Panc1 (cell line): ENCODE measurements at regions not wholly inside any gene's neighbourhood (a gene's known extent, or its start where the extent isn't known, plus 50 kb on each side); places are given as distances from the start of the nearest gene placed in this dataset.
A peak's percentile ranks its signal among the peaks of the same experiment; 100 is the strongest.
"Not testable (repeated sequence)": the region's sequence is repeated elsewhere in the genome, so short reads cannot be mapped to it uniquely, and the experiment has no call there.

Experiments
- ATAC-seq: fragments of 200-7000 bp; cut with Tn5 transposase; 2 replicates; pipeline ENCODE4 v1.9.1; 2020; ENCODE audit warnings: mild to moderate bottlenecking, moderate library complexity
- BruUV-seq: library from RNA; stranded (reverse); fragments of 400-500 nt; replicated peaks from 2 replicates; lab custom pipeline; 2021; lab: Mats Ljungman, UMichigan
- CTCF ChIA-PET: fragments of 300-600 bp; sonication (Branson Sonifier 250); formaldehyde crosslinking; loops from one replicate; lab custom pipeline; 2022; ENCODE audit warnings: antibody characterized with exemption; lab: Charles Lee
- POLR2A ChIA-PET: fragments of 300-600 bp; sonication (Branson Sonifier 250); formaldehyde crosslinking; loops from one replicate; lab custom pipeline; 2022; ENCODE audit warnings: antibody characterized with exemption; lab: Charles Lee
- DNase-seq: peaks from one replicate; pipeline ENCODE4 v3.0.0-alpha.2; 2010; ENCODE audit warnings: low read depth, low spot score
- H3K27ac ChIP-seq: 2 replicates; pipeline ENCODE4 v1.5.1; 2011; ENCODE audit warnings: mild to moderate bottlenecking, low read length, inconsistent platforms
- H3K27me3 ChIP-seq: fragments of 200-500 bp; sonication (Bioruptor generic); 2 replicates; pipeline ENCODE4 v1.6.0; 2014; ENCODE audit warnings: low read length, inconsistent platforms; ENCODE audit not compliant: control insufficient read depth, insufficient read depth
- H3K36me3 ChIP-seq: fragments of 200-500 bp; sonication (Bioruptor generic); 2 replicates; pipeline ENCODE4 v1.5.1; 2014; ENCODE audit warnings: inconsistent platforms, mild to moderate bottlenecking, low read length, moderate library complexity; ENCODE audit not compliant: control insufficient read depth, insufficient read depth
- H3K4me1 ChIP-seq: 2 replicates; pipeline ENCODE4 v1.5.1; 2011; ENCODE audit warnings: inconsistent platforms, mild to moderate bottlenecking, low read length, moderate library complexity; ENCODE audit not compliant: control insufficient read depth, insufficient read depth
- H3K4me3 ChIP-seq, 2 experiments: 2 replicates each; pipeline ENCODE4 v1.5.1; 2011 to 2012; ENCODE audit warnings: low read depth in 2 of 2, low read length in 2 of 2, mild to moderate bottlenecking in 2 of 2, inconsistent platforms in 1 of 2, moderate library complexity in 1 of 2
- H3K9me3 ChIP-seq: fragments of 200-500 bp; sonication (Bioruptor generic); 2 replicates; pipeline ENCODE4 v1.5.1; 2014; ENCODE audit warnings: low read depth, mild to moderate bottlenecking, inconsistent platforms, low read length, moderate library complexity; ENCODE audit not compliant: control insufficient read depth, insufficient read depth
- POLR2AphosphoS5 ChIP-seq: IDR thresholded peaks from 2 replicates; pipeline ENCODE4 v1.6.1; 2012; ENCODE audit warnings: mild to moderate bottlenecking, low read depth, low read length, moderate library complexity
- SIN3A ChIP-seq: IDR thresholded peaks from 2 replicates; pipeline ENCODE4 v1.6.1; 2012; ENCODE audit warnings: low read depth, mild to moderate bottlenecking, low read length, moderate library complexity, borderline replicate concordance; ENCODE audit not compliant: insufficient read depth
- TCF7L2 ChIP-seq: IDR thresholded peaks from 2 replicates; pipeline ENCODE4 v1.6.1; 2011; ENCODE audit warnings: mild to moderate bottlenecking, low read depth, low read length, inconsistent platforms
- in situ Hi-C: cut with HindIII; loops from 2 replicates; pipeline ENCODE4 v1.10.0; 2016; ENCODE audit warnings: low sequenced_read_pairs, low pct_unique_long_range_greater_than_20kb
- intact Hi-C: fragments of 100-400 bp; cut with micrococcal nuclease; formaldehyde crosslinking; loops from one replicate; pipeline ENCODE4 v1.10.0; 2022; ENCODE audit not compliant: unreplicated experiment
- TF ChIP-seq, protein P1 (sequence below), 2 experiments: IDR thresholded peaks; 2 replicates each; pipeline ENCODE4 v1.6.1; 2011 to 2012; ENCODE audit warnings: low read depth in 2 of 2, control low read depth in 1 of 2, low read length in 1 of 2, mild to moderate bottlenecking in 1 of 2, moderate library complexity in 1 of 2; ENCODE audit not compliant: insufficient read depth in 1 of 2
- TF ChIP-seq, protein P2 (sequence below): fragments of 450-650 bp; IDR thresholded peaks from 2 replicates; pipeline ENCODE4 v1.5.1; 2017; ENCODE audit warnings: mild to moderate bottlenecking

- intact Hi-C loops = no loop called here
- Histone ChIP-seq H3K27ac (peak overlapping the region; percentile 4; the same call in 1 of the 2 replicates), H3K4me1 (peaks cover 38% of the 10 kb centered on the region), H3K36me3 (no peaks in the 10 kb centered on the region), H3K27me3 (no peaks in the 10 kb centered on the region), H3K9me3 (no peaks in the 10 kb centered on the region), H3K4me3 (no peak overlapping the region)
- ATAC-seq = no peak
- in situ Hi-C loops = no loop called here
- TSS peak; percentile 20 for BruUV-seq
- TF ChIP-seq, protein P1, sequence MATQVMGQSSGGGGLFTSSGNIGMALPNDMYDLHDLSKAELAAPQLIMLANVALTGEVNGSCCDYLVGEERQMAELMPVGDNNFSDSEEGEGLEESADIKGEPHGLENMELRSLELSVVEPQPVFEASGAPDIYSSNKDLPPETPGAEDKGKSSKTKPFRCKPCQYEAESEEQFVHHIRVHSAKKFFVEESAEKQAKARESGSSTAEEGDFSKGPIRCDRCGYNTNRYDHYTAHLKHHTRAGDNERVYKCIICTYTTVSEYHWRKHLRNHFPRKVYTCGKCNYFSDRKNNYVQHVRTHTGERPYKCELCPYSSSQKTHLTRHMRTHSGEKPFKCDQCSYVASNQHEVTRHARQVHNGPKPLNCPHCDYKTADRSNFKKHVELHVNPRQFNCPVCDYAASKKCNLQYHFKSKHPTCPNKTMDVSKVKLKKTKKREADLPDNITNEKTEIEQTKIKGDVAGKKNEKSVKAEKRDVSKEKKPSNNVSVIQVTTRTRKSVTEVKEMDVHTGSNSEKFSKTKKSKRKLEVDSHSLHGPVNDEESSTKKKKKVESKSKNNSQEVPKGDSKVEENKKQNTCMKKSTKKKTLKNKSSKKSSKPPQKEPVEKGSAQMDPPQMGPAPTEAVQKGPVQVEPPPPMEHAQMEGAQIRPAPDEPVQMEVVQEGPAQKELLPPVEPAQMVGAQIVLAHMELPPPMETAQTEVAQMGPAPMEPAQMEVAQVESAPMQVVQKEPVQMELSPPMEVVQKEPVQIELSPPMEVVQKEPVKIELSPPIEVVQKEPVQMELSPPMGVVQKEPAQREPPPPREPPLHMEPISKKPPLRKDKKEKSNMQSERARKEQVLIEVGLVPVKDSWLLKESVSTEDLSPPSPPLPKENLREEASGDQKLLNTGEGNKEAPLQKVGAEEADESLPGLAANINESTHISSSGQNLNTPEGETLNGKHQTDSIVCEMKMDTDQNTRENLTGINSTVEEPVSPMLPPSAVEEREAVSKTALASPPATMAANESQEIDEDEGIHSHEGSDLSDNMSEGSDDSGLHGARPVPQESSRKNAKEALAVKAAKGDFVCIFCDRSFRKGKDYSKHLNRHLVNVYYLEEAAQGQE (IDR thresholded peaks at IDR 0.05; ENCODE audit: insufficient read depth in 1 of 2, low read depth in 2 of 2, low read length in 1 of 2) = no peak
- TF ChIP-seq TCF7L2 (no peak), POLR2AphosphoS5 (no peak), SIN3A (no peak)
- TF ChIP-seq, protein P2, sequence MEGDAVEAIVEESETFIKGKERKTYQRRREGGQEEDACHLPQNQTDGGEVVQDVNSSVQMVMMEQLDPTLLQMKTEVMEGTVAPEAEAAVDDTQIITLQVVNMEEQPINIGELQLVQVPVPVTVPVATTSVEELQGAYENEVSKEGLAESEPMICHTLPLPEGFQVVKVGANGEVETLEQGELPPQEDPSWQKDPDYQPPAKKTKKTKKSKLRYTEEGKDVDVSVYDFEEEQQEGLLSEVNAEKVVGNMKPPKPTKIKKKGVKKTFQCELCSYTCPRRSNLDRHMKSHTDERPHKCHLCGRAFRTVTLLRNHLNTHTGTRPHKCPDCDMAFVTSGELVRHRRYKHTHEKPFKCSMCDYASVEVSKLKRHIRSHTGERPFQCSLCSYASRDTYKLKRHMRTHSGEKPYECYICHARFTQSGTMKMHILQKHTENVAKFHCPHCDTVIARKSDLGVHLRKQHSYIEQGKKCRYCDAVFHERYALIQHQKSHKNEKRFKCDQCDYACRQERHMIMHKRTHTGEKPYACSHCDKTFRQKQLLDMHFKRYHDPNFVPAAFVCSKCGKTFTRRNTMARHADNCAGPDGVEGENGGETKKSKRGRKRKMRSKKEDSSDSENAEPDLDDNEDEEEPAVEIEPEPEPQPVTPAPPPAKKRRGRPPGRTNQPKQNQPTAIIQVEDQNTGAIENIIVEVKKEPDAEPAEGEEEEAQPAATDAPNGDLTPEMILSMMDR = no peak
- CTCF ChIA-PET = no interaction called here
- POLR2A ChIA-PET = no interaction called here
- DNase-seq = no peak
These were observed 264.7 kb downstream of the SOX9 start for GRCh38 chr17:72385475-72385874.

DNA sequence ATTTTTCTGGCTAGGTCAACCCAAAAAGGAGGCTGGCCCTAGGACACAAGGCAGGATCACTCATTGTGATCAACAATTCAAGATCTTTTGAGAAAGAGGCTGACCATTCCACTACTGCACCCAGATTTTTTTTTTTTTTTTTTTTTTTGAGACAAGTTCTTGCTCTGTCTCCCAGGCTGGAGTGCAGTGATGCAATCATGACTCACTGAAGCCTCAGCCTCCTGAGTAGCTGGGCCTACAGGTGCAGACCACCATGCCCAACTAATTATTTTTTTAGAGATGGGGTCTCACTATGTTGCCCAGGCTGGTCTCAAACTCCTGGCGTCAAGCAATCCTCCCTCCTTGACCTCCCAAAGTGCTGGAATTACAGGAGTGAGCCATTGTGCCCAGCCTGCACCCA is 265.4 kb downstream of the SOX9 start:
- H3K27me3 ChIP-seq, ATAC-seq, H3K9me3 ChIP-seq, POLR2A ChIA-PET, in situ Hi-C loops, DNase-seq, intact Hi-C loops, H3K36me3 ChIP-seq, CTCF ChIA-PET, BruUV-seq, H3K4me3 ChIP-seq: not testable (repeated sequence)
- peaks cover 44% of the 10 kb centered on the region for H3K4me1 ChIP-seq
- H3K27ac ChIP-seq = 0 out of 2 replicates have a peak overlapping the region, but pooled peaks have one; percentile 4

GRCh38 chr17:72386619-72387237 is 265.9 kb downstream of the SOX9 start:
- DNase-seq = no peak
- Histone ChIP-seq H3K27me3 (no peaks in the 10 kb centered on the region), H3K27ac (no peak overlapping the region; the same call in 1 of the 2 replicates), H3K36me3 (no peaks in the 10 kb centered on the region), H3K4me3 (no peak overlapping the region), H3K9me3 (no peaks in the 10 kb centered on the region), H3K4me1 (peaks cover 50% of the 10 kb centered on the region)
- no TSS peak for BruUV-seq
- intact Hi-C loops (no loop called here), in situ Hi-C loops (no loop called here)
- TF ChIP-seq, protein P2 = no peak
- TF ChIP-seq SIN3A = no peak
- TF ChIP-seq, protein P1 (IDR thresholded peaks at IDR 0.05; ENCODE audit: insufficient read depth in 1 of 2, low read depth in 2 of 2, low read length in 1 of 2) = no peak
- TF ChIP-seq POLR2AphosphoS5 = no peak
- no peak for TF ChIP-seq TCF7L2
- CTCF ChIA-PET = no interaction called here
- POLR2A ChIA-PET = no interaction called here
- ATAC-seq = no peak
